Endothelial cell (in vitro differentiated cells): ENCODE measurements at regions not wholly inside any gene's neighbourhood (a gene's known extent, or its start where the extent isn't known, plus 50 kb on each side); places are given as distances from the start of the nearest gene placed in this dataset.

Source experiments
- DNase-seq: peaks from one replicate; pipeline ENCODE4 v3.0.0; 2021; ENCODE audit warnings: low spot score
- H3K27ac Mint-ChIP-seq: one replicate; pipeline ENCODE4 v1.8.0; 2021; ENCODE audit warnings: mixed read lengths, inconsistent platforms; ENCODE audit not compliant: unreplicated experiment
- H3K27me3 Mint-ChIP-seq: one replicate; pipeline ENCODE4 v1.8.0; 2021; ENCODE audit warnings: mild to moderate bottlenecking, moderate library complexity, mixed read lengths, inconsistent platforms; ENCODE audit not compliant: unreplicated experiment
- H3K36me3 Mint-ChIP-seq: one replicate; pipeline ENCODE4 v1.8.0; 2021; ENCODE audit warnings: mild to moderate bottlenecking, low read depth, mixed read lengths, inconsistent platforms; ENCODE audit not compliant: unreplicated experiment
- H3K4me1 Mint-ChIP-seq: one replicate; pipeline ENCODE4 v1.8.0; 2021; ENCODE audit warnings: mild to moderate bottlenecking, mixed read lengths, inconsistent platforms; ENCODE audit not compliant: unreplicated experiment
- H3K4me3 Mint-ChIP-seq: one replicate; pipeline ENCODE4 v1.8.0; 2021; ENCODE audit warnings: mild to moderate bottlenecking, mixed read lengths, inconsistent platforms; ENCODE audit not compliant: unreplicated experiment
- H3K9me3 Mint-ChIP-seq: one replicate; pipeline ENCODE4 v1.8.0; 2021; ENCODE audit warnings: mixed read lengths, inconsistent platforms; ENCODE audit not compliant: unreplicated experiment
- TF ChIP-seq, protein P1 (sequence below): fragments of 200-600 bp; sonication (generic); IDR thresholded peaks from one replicate; pipeline ENCODE4 v1.5.0; 2021; ENCODE audit warnings: antibody characterized with exemption; ENCODE audit not compliant: unreplicated experiment

- Mint-ChIP-seq H3K27me3 (no peaks in the 10 kb centered on the region), H3K27ac (no peak overlapping the region), H3K9me3 (no peaks in the 10 kb centered on the region), H3K4me3 (no peak overlapping the region), H3K4me1 (peaks cover 3% of the 10 kb centered on the region), H3K36me3 (no peaks in the 10 kb centered on the region)
- no peak for DNase-seq
- TF ChIP-seq, protein P1, sequence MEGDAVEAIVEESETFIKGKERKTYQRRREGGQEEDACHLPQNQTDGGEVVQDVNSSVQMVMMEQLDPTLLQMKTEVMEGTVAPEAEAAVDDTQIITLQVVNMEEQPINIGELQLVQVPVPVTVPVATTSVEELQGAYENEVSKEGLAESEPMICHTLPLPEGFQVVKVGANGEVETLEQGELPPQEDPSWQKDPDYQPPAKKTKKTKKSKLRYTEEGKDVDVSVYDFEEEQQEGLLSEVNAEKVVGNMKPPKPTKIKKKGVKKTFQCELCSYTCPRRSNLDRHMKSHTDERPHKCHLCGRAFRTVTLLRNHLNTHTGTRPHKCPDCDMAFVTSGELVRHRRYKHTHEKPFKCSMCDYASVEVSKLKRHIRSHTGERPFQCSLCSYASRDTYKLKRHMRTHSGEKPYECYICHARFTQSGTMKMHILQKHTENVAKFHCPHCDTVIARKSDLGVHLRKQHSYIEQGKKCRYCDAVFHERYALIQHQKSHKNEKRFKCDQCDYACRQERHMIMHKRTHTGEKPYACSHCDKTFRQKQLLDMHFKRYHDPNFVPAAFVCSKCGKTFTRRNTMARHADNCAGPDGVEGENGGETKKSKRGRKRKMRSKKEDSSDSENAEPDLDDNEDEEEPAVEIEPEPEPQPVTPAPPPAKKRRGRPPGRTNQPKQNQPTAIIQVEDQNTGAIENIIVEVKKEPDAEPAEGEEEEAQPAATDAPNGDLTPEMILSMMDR, result no peak
Measured at GRCh38 chr7:33849004-33849403, 56.3 kb upstream of the BMPER start.

- no peak for DNase-seq
- Mint-ChIP-seq H3K27me3 (no peaks in the 10 kb centered on the region), H3K36me3 (no peaks in the 10 kb centered on the region), H3K27ac (no peak overlapping the region), H3K4me3 (no peak overlapping the region), H3K4me1 (peaks cover 3% of the 10 kb centered on the region), H3K9me3 (no peaks in the 10 kb centered on the region)
- TF ChIP-seq, protein P1, result no peak
Measured at GRCh38 chr7:33849971-33850559, 55.3 kb upstream of the BMPER start.

- DNase-seq, result no peak
- H3K27ac Mint-ChIP-seq, result no peak overlapping the region
- H3K27me3 Mint-ChIP-seq, result no peaks in the 10 kb centered on the region
- TF ChIP-seq, protein P1, result no peak
- peaks cover 3% of the 10 kb centered on the region for H3K4me1 Mint-ChIP-seq
- H3K9me3 Mint-ChIP-seq, result no peaks in the 10 kb centered on the region
- H3K36me3 Mint-ChIP-seq, result no peaks in the 10 kb centered on the region
- H3K4me3 Mint-ChIP-seq, result no peak overlapping the region
Measured at GRCh38 chr7:33850768-33851167, 54.6 kb upstream of the BMPER start.

GRCh38 chr7:33852838-33853237, 52.5 kb upstream of the BMPER start:
- no peak overlapping the region for H3K27ac Mint-ChIP-seq
- no peak overlapping the region for H3K4me3 Mint-ChIP-seq
- no peaks in the 10 kb centered on the region for H3K9me3 Mint-ChIP-seq
- TF ChIP-seq, protein P1, result no peak
- no peaks in the 10 kb centered on the region for H3K27me3 Mint-ChIP-seq
- peaks cover 3% of the 10 kb centered on the region for H3K4me1 Mint-ChIP-seq
- no peaks in the 10 kb centered on the region for H3K36me3 Mint-ChIP-seq
- no peak for DNase-seq

DNA sequence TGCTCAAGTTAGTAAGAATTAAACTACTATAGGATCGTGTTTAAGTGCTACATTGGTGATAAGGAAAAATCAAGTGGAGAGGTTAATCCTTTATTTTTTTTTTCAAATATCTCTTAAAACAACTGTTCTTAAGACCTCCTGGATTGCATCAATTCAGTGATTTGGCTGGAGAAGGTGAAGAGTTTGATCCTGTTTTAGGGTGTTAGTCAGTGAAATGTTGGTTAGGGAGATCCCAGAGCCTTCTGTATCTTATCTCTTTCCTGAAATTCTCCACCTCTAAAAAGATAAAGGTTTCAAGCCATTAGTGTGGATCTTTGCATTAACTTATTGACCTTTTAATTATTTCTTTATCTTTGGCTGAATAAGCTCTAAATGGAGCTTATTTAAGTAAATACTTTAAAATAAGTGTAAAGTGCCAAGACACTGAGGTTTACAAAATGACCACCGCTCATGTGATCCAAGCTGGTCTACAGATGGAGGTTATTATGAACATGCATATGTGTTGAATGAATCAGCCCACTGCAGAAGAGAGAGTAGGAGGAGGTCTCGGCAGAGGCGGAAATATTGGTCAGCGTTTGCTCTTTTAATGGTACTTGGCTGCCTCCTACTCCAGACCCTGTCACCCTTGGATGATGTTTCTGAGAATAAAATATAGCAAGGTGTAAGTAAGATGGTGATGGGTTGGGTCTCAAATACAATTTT, 51.8 kb upstream of the BMPER start:
- no peak for DNase-seq
- Mint-ChIP-seq H3K4me1 (peaks cover 3% of the 10 kb centered on the region), H3K27me3 (peaks cover 3% of the 10 kb centered on the region), H3K9me3 (no peaks in the 10 kb centered on the region), H3K36me3 (no peaks in the 10 kb centered on the region), H3K27ac (no peak overlapping the region), H3K4me3 (no peak overlapping the region)
- TF ChIP-seq, protein P1, result no peak
